GM12875 (cell line): ENCODE measurements at regions not wholly inside any gene's neighbourhood (a gene's known extent, or its start where the extent isn't known, plus 50 kb on each side); places are given as distances from the start of the nearest gene placed in this dataset.

Source experiments
- H3K4me3 ChIP-seq: one replicate; pipeline ENCODE4 v1.5.1; 2011; ENCODE audit warnings: low read depth, low read length, control low read depth
- TF ChIP-seq, protein P1 (sequence below): IDR thresholded peaks from 2 replicates; pipeline ENCODE4 v1.5.1; 2011; ENCODE audit warnings: low read depth, mild to moderate bottlenecking, control low read depth, inconsistent platforms, low read length, moderate library complexity, borderline replicate concordance; ENCODE audit not compliant: insufficient read depth

DNA sequence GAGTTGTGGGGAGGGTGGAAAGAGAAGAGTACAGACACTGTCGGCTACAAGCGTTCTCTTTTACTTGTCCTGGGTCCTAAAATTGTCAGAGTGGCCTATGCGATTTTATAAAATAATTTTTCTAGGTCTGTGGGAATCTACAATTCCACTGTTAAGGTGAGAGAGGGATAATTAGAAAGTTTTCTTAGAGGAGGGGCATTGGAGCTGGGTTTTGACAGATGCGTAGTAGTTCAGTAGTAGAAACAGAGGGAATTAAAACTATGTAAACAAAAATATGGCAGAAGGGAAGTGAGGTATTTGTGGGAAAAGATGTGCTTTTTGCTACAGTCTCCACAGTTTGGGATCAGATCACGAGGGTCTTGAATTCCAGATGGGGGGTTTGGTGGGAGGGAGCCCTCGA lies 129.1 kb upstream of the SHB start:
- TF ChIP-seq, protein P1, sequence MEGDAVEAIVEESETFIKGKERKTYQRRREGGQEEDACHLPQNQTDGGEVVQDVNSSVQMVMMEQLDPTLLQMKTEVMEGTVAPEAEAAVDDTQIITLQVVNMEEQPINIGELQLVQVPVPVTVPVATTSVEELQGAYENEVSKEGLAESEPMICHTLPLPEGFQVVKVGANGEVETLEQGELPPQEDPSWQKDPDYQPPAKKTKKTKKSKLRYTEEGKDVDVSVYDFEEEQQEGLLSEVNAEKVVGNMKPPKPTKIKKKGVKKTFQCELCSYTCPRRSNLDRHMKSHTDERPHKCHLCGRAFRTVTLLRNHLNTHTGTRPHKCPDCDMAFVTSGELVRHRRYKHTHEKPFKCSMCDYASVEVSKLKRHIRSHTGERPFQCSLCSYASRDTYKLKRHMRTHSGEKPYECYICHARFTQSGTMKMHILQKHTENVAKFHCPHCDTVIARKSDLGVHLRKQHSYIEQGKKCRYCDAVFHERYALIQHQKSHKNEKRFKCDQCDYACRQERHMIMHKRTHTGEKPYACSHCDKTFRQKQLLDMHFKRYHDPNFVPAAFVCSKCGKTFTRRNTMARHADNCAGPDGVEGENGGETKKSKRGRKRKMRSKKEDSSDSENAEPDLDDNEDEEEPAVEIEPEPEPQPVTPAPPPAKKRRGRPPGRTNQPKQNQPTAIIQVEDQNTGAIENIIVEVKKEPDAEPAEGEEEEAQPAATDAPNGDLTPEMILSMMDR: no peak

GRCh38 chr9:38196714-38197113 lies 127.7 kb upstream of the SHB start:
- no peak overlapping the region for H3K4me3 ChIP-seq
- TF ChIP-seq, protein P1: no peak

More for the DNA sequence above, 129.1 kb upstream of the SHB start:
- H3K4me3 ChIP-seq: no peak overlapping the region

- TF ChIP-seq, protein P1: no peak
- H3K4me3 ChIP-seq: no peak overlapping the region
Observed at GRCh38 chr9:38195737-38196161, 126.7 kb upstream of the SHB start.

DNA sequence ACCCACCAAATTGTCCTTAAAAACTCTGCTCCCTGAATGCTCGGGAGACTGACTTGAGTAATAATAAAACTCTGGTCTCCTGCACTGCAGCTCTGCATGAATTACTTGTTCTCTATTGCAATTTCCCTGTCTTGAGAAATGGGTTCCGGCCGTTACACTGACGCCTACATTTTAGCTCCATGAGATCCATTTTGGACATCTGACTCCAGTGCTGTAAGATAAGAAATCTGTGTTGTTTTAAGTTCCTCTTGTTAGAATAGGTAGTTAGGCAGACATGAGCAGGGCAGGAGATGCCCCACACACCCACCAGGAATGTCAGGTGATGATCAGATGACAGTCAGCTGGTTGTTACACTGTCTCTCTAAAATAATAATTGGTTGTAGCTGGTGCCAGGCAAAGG lies 125.8 kb upstream of the SHB start:
- no peak overlapping the region for H3K4me3 ChIP-seq
- TF ChIP-seq, protein P1: no peak

DNA sequence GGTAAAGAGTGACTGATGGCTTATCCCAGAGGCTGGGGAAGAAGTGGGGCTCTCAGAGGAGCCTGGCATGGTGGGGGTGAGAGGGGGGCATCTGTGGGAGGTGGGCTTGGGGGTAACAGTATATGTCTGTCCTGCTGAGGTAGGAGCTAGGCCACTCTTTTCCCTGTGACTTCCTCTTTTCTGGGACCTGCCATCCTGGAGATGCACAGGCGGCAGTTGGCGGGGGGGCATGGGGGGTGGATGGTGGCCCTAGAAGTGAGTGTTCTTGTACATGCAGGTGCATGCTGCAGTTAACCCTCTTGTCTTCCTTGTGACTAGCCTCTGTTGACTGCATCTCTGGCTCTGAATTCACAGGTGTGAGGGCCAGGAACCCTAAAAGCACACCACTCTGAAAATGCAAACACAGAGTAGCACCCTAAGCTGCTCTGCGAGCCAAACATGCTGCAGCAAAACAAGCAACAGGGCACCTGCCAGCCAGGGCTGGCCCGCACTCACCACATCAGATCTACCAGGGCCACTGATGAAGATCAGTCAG lies 123.8 kb upstream of the SHB start:
- TF ChIP-seq, protein P1: no peak
- H3K4me3 ChIP-seq: no peak overlapping the region

GRCh38 chr9:38186404-38187115 lies 117.5 kb upstream of the SHB start:
- H3K4me3 ChIP-seq: no peak overlapping the region
- TF ChIP-seq, protein P1: no peak

- TF ChIP-seq, protein P1: no peak
- H3K4me3 ChIP-seq: no peak overlapping the region
Observed at GRCh38 chr9:38185647-38186403, 116.8 kb upstream of the SHB start.
